ENCODE measurements at regions not wholly inside any gene's neighbourhood (a gene's known extent, or its start where the extent isn't known, plus 50 kb on each side); places are given as distances from the start of the nearest gene placed in this dataset.

DNA sequence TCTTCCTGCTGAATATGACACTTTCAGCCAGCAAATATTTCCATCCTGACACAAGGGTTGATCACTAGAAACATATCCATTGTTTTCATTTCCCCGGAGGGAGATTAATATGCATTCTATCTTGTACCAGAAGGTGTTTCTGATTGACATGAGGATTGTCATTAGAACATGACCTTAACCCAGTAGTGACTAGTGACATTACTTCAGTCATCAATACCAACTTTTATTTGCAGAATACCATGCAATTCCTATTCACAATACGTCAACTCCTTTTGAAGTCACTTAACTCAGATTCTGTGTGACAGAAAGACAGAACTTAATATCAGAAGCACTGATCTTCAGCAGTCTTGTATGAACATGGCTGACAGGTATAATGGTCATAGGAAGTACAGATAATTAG lies 1108.9 kb upstream of the CRIM1 start:
- TF ChIP-seq, protein P1, sequence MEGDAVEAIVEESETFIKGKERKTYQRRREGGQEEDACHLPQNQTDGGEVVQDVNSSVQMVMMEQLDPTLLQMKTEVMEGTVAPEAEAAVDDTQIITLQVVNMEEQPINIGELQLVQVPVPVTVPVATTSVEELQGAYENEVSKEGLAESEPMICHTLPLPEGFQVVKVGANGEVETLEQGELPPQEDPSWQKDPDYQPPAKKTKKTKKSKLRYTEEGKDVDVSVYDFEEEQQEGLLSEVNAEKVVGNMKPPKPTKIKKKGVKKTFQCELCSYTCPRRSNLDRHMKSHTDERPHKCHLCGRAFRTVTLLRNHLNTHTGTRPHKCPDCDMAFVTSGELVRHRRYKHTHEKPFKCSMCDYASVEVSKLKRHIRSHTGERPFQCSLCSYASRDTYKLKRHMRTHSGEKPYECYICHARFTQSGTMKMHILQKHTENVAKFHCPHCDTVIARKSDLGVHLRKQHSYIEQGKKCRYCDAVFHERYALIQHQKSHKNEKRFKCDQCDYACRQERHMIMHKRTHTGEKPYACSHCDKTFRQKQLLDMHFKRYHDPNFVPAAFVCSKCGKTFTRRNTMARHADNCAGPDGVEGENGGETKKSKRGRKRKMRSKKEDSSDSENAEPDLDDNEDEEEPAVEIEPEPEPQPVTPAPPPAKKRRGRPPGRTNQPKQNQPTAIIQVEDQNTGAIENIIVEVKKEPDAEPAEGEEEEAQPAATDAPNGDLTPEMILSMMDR (IDR thresholded peaks at IDR 0.05; ENCODE audit: low read depth, low read length, poor library complexity, severe bottlenecking): no peak
- TF ChIP-seq EZH2phosphoT487 (IDR thresholded peaks at IDR 0.05; ENCODE audit: borderline replicate concordance, low read length): no peak
